CD4-positive, alpha-beta T cell treated with Interleukin-1 beta for 1 hour (primary cell): ENCODE measurements at regions not wholly inside any gene's neighbourhood (a gene's known extent, or its start where the extent isn't known, plus 50 kb on each side); places are given as distances from the start of the nearest gene placed in this dataset.
A peak's percentile ranks its signal among the peaks of the same experiment; 100 is the strongest.

Experiments
- DNase-seq, 2 donors: peaks; one replicate each; pipeline ENCODE4 v3.0.0-alpha.2; 2020 to 2022

DNA sequence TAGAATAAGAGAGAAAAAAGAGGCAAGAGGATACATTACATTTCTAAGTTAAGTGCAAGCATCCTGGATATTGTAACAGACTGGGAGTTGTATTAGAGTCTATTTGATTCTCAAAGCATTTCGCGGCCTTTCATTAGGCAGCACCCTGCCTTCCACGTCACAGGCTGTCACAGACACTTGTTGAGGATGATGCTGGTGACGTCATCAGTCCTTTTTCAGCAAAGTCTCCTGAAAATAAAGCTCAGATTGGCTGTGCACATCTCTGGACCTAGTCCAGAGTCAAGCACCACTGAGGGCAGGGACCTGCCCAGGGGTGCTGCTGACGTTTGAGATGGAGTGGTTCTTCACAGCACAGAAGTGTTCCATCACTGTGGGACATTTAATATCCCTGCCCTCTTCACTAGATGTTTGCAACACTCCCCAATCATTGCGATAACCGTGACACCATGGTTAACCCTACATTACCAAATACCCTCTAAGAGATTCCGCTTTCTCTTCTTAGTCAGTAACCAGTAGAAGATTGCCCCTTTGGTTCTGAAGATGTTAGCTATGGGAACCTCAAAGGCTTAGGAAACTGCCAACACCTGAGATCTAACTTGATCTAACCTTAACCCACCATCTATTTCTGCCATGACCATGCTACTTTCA, 72.7 kb upstream of the F3 start:
- no peak for DNase-seq

GRCh38 chr1:94612525-94613204, 71.1 kb upstream of the F3 start:
- no peak for DNase-seq

DNA sequence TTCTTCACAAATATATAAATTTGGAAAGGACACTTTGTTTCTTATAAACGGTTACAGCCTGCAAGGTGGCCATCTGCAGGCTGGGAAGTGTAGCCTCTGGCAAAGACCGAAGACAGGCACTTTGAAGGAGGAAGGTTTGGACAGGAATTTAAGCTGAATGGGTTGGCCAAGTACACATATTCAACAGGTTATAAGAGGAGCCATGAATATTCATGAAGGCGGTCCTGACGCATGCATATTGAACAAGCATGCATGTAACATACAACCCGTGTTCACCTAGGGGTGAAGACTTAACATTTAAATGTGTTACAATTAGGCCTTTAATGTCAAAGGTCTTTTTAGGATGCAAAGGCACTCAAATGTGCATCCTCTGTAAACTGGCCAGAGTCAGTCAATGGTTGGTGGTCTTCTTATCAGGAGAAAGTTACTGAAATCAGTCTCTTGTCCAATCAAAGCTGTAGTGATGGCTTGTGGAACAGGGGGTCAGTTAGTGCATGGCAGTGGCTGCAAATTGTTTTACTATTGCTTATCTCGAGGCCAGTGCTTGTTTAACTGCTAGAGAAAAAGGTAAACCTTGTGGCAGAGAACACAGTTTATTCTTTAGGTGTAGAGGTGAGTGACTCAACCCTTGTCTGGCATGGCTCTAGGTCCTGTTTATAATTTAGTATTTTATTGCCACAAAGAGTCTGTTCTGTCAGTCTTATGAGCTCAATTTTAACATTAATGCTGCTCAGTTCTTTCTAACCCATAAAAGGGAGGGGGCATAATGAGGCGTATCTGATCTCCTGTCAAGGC, 70.3 kb upstream of the F3 start:
- DNase-seq, result no peak

- no peak for DNase-seq
Measured at GRCh38 chr1:94609619-94610018, 68.1 kb upstream of the F3 start.

DNA sequence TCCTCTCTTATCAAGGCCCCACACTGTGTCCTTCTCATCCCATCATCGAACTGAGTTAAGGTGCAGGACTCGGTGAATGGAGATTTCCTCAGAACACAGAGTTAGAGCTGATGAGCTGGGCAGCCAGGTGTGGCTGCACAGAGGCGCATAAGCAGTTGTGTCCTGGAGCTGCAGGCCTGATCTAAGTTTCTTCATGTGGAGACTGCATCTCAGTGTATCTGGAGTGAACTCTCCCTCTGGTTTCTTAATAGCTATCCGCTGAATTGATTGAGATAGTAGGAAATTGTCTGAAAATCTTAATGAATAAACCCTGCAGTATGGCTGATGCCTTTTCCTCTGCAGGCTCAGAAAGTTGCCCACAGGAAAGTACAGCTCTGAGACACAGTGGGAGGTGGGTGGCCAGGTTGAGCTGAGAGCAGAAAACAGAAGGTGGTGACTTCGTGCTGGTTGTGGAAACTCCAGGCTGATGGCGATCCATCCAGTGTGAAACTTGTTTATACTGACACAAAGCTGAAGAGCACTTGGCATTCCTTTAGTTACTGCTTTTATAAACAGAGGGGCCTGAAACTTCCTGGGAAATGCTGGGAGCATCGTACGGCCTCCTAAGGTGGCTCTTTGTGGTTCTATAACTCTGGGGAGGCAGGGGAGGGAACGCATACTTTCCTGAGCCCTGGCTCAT, 67.4 kb upstream of the F3 start:
- DNase-seq, result no peak

- no peak for DNase-seq
Measured at GRCh38 chr1:94608142-94608851, 66.7 kb upstream of the F3 start.

- DNase-seq, result no peak
Measured at GRCh38 chr1:94607398-94607797, 65.8 kb upstream of the F3 start.

DNA sequence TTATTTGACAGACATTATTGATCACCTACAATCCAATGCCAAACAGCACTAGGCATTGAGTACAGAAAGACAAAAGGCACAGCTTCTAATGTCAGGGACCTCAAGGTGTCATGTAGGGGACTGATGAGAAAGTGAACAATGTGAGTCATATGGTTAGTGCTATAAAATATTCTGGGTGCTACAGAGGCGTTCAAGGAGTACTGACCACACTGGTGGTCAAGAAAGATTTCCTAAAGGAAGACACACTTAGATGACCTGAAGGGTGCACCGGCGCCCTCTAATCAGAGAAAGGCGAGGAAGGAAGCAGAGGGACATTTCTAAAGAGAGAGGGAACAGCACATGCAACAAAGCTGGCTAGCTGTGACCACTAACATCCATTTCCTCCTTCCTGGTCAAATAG, 64.9 kb upstream of the F3 start:
- no peak for DNase-seq

DNA sequence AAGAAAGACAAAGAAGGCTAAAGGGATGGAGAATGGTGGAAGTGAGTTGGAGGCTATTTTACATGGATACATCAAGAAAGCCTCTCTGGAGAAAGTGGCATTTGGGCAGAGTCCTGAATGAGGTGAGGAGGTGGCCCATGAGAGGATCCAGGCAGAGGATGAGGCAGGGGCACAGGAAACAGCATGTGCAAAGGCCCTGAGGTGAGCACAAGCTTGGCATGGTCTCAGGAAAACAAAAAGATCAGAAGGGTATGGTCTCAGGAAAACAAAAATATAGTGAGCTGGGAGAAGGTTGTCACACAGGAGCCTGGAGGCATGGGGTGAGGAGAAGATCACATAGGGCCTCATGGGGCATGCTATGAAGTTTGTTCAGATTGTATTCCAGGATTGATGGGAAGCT, 62.1 kb upstream of the F3 start:
- no peak for DNase-seq

DNA sequence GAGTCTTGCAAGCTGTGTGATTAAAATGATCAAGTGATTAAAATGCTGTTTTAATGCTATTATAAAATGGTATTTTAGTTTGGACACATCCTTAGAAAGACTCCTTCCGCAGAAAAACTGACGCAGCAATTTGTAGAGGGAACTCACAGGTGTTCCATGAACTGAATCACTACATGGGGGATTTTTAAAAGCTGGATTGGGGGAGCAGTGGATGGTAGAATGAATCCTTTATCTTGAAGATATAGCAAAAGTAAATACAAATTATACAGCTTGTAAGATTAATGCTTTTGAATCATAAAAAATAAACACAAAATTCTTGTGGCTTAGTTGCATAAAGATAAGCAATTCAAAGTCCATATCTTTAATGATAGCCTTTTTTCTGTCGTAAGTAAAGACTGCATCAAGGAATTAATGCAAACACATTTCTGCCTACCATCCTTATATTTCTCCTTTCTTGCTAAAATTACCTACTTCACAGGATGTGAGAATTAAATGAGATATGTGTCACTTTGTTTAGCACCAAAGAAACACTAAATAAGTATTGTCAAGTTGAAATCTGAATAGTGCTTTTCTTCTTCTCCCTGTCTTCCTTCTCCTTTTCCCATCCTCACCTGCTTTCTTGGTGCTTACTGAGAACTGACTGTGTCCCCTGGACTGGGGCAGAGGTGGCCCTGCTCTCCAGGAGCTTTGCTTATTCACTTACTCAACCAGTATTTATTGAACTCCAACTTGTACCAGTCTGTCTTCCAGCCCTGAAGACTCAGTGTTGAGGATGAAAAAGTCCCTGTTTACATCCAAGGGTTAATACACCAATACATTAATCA, 61.5 kb upstream of the F3 start:
- DNase-seq, result no peak

DNA sequence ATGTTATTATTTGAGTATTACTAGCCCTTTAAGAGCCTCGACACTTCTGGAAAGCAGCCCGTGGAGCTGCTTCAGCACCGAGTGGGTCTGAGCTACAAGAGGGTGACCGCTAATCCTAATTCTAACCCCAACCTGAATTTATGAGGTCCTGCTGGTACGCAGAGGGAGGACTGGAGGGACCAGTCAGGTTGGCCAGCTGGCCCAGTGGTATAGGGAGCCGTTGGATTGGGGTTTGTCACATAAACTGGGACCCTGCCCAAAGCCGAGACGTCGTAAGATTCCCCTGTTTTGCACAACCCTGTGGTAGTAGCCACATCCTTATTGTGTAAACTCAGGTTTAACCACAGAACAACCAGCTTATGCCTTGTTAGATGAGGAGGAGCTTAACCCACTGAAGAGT, 60.8 kb upstream of the F3 start:
- peak; percentile 19 to 45 for DNase-seq

DNA sequence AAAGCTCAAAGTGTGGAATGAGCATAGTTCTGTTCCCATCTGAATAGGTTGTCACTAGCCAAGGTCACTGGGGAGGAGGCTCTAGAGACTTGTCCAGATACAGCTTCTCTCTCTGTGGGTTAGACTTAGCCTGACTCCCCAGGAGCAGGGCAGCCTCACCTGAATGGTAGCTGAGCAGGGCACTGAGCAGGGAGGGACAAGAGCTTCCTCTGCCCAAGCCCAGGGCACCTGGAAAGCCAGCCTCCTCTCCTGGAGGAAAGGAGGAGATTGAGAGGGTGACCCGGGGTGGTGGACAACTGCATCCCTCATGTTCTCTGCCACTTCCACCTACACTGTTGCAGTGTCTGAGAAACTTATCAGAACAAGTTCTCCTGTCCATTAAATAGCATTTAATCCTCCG, 59.0 kb upstream of the F3 start:
- DNase-seq, result no peak

- DNase-seq, result no peak
Measured at GRCh38 chr1:94599095-94599813, 57.7 kb upstream of the F3 start.

DNA sequence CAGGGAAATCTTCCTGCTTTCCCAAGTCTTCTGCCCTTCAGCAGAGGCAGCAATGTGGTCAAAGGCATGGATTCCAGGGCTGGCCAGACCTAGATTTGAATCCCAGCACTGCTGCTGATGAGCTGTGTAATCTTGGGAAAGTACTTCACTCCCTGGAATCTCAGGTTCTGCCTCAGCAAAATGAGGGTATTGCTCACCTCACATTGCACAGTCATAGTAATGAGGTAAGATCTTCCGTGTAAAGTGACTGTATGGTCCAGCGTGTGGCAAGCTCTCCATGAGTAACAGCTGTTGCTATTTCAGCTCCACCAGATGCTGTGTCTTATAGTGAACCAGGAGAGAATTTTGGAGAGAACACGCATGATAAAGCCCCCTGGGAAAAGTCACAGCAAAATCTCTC, 56.1 kb upstream of the F3 start:
- DNase-seq, result peak in 1 of 2 donors; percentile 9

- DNase-seq, result no peak
Measured at GRCh38 chr1:94596260-94596659, 54.7 kb upstream of the F3 start.

DNA sequence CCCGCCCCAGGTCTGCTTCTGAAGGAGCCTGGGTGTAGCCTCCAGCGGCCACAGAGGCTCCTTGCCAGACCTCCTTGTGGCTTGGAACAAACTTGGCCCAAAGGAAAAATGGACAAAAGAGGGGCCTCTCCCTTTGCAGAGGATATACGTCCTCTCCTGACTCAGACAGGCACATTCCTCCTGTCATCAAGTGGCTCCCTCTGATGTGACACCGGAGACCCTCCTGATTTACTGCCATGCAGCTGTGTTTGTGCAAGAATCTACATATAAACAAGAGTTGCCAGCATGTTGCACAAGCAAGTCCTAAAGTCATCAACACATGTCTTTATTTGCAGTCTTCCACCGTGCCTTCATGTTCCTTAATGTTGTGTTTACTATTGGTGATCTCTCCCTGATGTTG, 54.1 kb upstream of the F3 start:
- DNase-seq, result no peak

DNA sequence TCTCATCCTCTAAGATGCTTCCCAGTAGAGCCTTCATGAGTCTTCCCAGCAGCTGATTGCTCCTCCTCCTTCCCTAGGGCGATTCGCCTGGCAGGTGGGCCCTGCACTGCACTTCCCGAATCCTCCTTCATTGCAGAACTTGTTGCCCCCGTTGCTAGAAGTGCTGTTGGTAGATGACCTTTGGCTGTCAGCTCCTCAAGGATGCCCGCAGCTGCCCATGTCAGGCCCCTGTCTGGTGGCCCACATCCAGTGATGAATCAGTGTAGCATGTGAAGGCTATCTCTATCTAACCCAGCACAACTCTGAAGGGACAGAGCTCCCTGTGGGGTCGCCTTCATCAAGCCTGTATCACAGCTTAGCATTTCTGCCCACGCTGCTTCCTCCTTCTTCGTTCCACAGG, 52.1 kb upstream of the F3 start:
- no peak for DNase-seq

GRCh38 chr1:94592571-94592920, 51.0 kb upstream of the F3 start:
- DNase-seq, result no peak

DNA sequence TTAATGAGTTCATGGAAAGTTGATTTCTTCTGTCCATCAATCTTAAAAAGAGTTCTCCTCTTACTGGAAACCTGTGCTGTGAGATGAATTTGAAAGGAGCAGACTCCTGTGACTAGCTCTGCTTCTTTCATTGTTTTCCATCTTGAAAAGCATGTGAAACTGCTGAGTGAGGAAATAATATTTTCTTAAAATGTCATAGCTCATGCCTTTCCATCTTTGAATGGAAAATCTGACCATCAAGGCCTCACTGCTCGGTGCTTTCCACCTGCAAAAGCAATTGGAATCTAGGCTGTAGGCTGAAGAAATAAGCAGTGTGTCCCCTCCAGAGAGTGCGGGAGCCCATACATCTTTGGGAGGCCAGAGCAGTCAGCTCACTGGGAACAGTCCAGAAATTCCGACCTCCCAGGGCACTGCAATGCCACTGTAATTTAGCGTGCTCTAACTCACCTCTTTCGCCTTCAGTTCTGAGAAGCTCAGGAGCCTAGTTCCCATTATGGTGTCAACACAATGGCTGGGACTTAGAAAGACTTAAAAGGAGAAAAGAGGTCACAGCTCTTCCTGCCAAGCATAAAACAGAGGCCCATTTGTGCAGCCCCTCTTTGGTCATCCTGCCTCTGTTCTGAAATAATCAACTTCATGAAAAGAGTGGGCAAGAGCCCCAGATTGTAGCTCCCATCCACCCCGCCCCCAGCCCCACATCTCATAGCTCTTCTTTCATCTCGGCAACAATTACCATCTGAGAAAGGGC, 50.4 kb upstream of the F3 start:
- no peak for DNase-seq
